ENCODE measurements at regions not wholly inside any gene's neighbourhood (a gene's known extent, or its start where the extent isn't known, plus 50 kb on each side); places are given as distances from the start of the nearest gene placed in this dataset.

GRCh38 chr1:58033311-58033710, 513.2 kb downstream of the OMA1 start:
- no peak for TF ChIP-seq POLR2AphosphoS5 (IDR thresholded peaks at IDR 0.05)
- no peak for TF ChIP-seq EP300 (IDR thresholded peaks at IDR 0.05)

GRCh38 chr1:58032611-58033073, 513.9 kb downstream of the OMA1 start:
- no peak overlapping the region for H3K4me3 ChIP-seq
- no peaks in the 10 kb centered on the region for H3K36me3 ChIP-seq
- no peaks in the 10 kb centered on the region for H3K4me1 ChIP-seq
- no peak for ATAC-seq
- no peaks in the 10 kb centered on the region for H3K9me3 ChIP-seq
- WGBS, 2 donors (ENCODE audit: low coverage in 1 of 2), result 73% methylated on average over 1 of the region's 1 CpG; no CpG with 5 or more reads in 1 of the 2 donors
- no peak overlapping the region for H3K27ac ChIP-seq
- H3K27me3 ChIP-seq, result peaks cover 13% of the 10 kb centered on the region
- no peak for TF ChIP-seq POLR2A (IDR thresholded peaks at IDR 0.05)
- no peak for TF ChIP-seq CTCF (IDR thresholded peaks at IDR 0.05)
- TF ChIP-seq EP300 (IDR thresholded peaks at IDR 0.05), result no peak
- no peak for TF ChIP-seq POLR2AphosphoS5 (IDR thresholded peaks at IDR 0.05)

More at GRCh38 chr1:58033311-58033710, 513.2 kb downstream of the OMA1 start:
- Histone ChIP-seq H3K4me1 (no peaks in the 10 kb centered on the region), H3K4me3 (no peak overlapping the region), H3K27me3 (peaks cover 13% of the 10 kb centered on the region), H3K36me3 (no peaks in the 10 kb centered on the region), H3K9me3 (no peaks in the 10 kb centered on the region), H3K27ac (no peak overlapping the region)
- ATAC-seq, result no peak
- WGBS, 2 donors (ENCODE audit: low coverage in 1 of 2), result 13 to 47% methylated on average over 2 of the region's 2 CpGs

- no peaks in the 10 kb centered on the region for H3K36me3 ChIP-seq
- no peaks in the 10 kb centered on the region for H3K4me1 ChIP-seq
- H3K27ac ChIP-seq, result no peak overlapping the region
- no peak overlapping the region for H3K4me3 ChIP-seq
- no peaks in the 10 kb centered on the region for H3K9me3 ChIP-seq
- ATAC-seq, result no peak
- WGBS, 2 donors (ENCODE audit: low coverage in 1 of 2), result 16 to 27% methylated on average over 5 of the region's 5 CpGs
- TF ChIP-seq POLR2A (IDR thresholded peaks at IDR 0.05) (no peak), CTCF (IDR thresholded peaks at IDR 0.05) (no peak), EP300 (IDR thresholded peaks at IDR 0.05) (no peak), POLR2AphosphoS5 (IDR thresholded peaks at IDR 0.05) (no peak)
- H3K27me3 ChIP-seq, result peaks cover 7% of the 10 kb centered on the region
Measured at GRCh38 chr1:58031416-58031815, 515.1 kb downstream of the OMA1 start.

GRCh38 chr1:58030456-58030855, 516.1 kb downstream of the OMA1 start:
- TF ChIP-seq EP300 (IDR thresholded peaks at IDR 0.05), result no peak
- TF ChIP-seq CTCF (IDR thresholded peaks at IDR 0.05), result no peak
- TF ChIP-seq POLR2AphosphoS5 (IDR thresholded peaks at IDR 0.05), result no peak
- TF ChIP-seq POLR2A (IDR thresholded peaks at IDR 0.05), result no peak
- WGBS, 2 donors (ENCODE audit: low coverage in 1 of 2), result 40 to 79% methylated on average over 3 of the region's 3 CpGs
- ATAC-seq, result no peak
- peaks cover 7% of the 10 kb centered on the region for H3K27me3 ChIP-seq
- H3K9me3 ChIP-seq, result no peaks in the 10 kb centered on the region
- H3K4me3 ChIP-seq, result no peak overlapping the region
- no peaks in the 10 kb centered on the region for H3K4me1 ChIP-seq
- no peaks in the 10 kb centered on the region for H3K36me3 ChIP-seq
- no peak overlapping the region for H3K27ac ChIP-seq

- 85 to 87% methylated on average over 2 to 3 of the region's 3 CpGs for WGBS, 2 donors (ENCODE audit: low coverage in 1 of 2)
- no peak overlapping the region for H3K27ac ChIP-seq
- H3K36me3 ChIP-seq, result no peaks in the 10 kb centered on the region
- ATAC-seq, result no peak
- no peak for TF ChIP-seq CTCF (IDR thresholded peaks at IDR 0.05)
- TF ChIP-seq POLR2AphosphoS5 (IDR thresholded peaks at IDR 0.05), result no peak
- no peak for TF ChIP-seq POLR2A (IDR thresholded peaks at IDR 0.05)
- TF ChIP-seq EP300 (IDR thresholded peaks at IDR 0.05), result no peak
- H3K9me3 ChIP-seq, result no peaks in the 10 kb centered on the region
- no peak overlapping the region for H3K4me3 ChIP-seq
- no peaks in the 10 kb centered on the region for H3K27me3 ChIP-seq
- no peaks in the 10 kb centered on the region for H3K4me1 ChIP-seq
Measured at GRCh38 chr1:58017641-58018040, 528.9 kb downstream of the OMA1 start.
